NCI-H1930 (cell line): ENCODE measurements at regions not wholly inside any gene's neighbourhood (a gene's known extent, or its start where the extent isn't known, plus 50 kb on each side); places are given as distances from the start of the nearest gene placed in this dataset.
"Not testable (repeated sequence)": the region's sequence is repeated elsewhere in the genome, so short reads cannot be mapped to it uniquely, and the experiment has no call there.

Source experiments
- DNase-seq, 2 experiments: peaks; one replicate each; lab custom pipeline; 2025; lab: John Stamatoyannopoulos, UW

- no peak for DNase-seq
Observed at GRCh38 chr4:59712470-59712869, 1487.7 kb upstream of the ADGRL3 start.

GRCh38 chr4:59724286-59724685 is 1475.8 kb upstream of the ADGRL3 start:
- not testable (repeated sequence) for DNase-seq

- no peak for DNase-seq
Observed at GRCh38 chr4:59727745-59728144, 1472.4 kb upstream of the ADGRL3 start.

GRCh38 chr4:59728496-59728895 is 1471.6 kb upstream of the ADGRL3 start:
- no peak for DNase-seq

- no peak for DNase-seq
Observed at GRCh38 chr4:59729321-59729720, 1470.8 kb upstream of the ADGRL3 start.

- DNase-seq = no peak
Observed at GRCh38 chr4:59748433-59748832, 1451.7 kb upstream of the ADGRL3 start.

GRCh38 chr4:59759082-59759825 is 1440.9 kb upstream of the ADGRL3 start:
- DNase-seq = no peak

- no peak for DNase-seq
Observed at GRCh38 chr4:59762344-59762743, 1437.8 kb upstream of the ADGRL3 start.

- DNase-seq = no peak
Observed at GRCh38 chr4:59770601-59771264, 1429.4 kb upstream of the ADGRL3 start.

GRCh38 chr4:59772641-59773139 is 1427.4 kb upstream of the ADGRL3 start:
- no peak for DNase-seq

- DNase-seq = not testable (repeated sequence)
Observed at GRCh38 chr4:59780271-59780670, 1419.9 kb upstream of the ADGRL3 start.

GRCh38 chr4:59805176-59805575 is 1395.0 kb upstream of the ADGRL3 start:
- no peak for DNase-seq

- no peak for DNase-seq
Observed at GRCh38 chr4:59814402-59815010, 1385.6 kb upstream of the ADGRL3 start.

GRCh38 chr4:59818656-59819055 is 1381.5 kb upstream of the ADGRL3 start:
- no peak for DNase-seq

GRCh38 chr4:59823311-59823710 is 1376.8 kb upstream of the ADGRL3 start:
- no peak for DNase-seq

- no peak for DNase-seq
Observed at GRCh38 chr4:59825104-59825503, 1375.0 kb upstream of the ADGRL3 start.

GRCh38 chr4:59831746-59832145 is 1368.4 kb upstream of the ADGRL3 start:
- DNase-seq = no peak

GRCh38 chr4:59834943-59835342 is 1365.2 kb upstream of the ADGRL3 start:
- DNase-seq = no peak

GRCh38 chr4:59837751-59838150 is 1362.4 kb upstream of the ADGRL3 start:
- no peak for DNase-seq

GRCh38 chr4:59838236-59838635 is 1361.9 kb upstream of the ADGRL3 start:
- DNase-seq = no peak

- DNase-seq = no peak
Observed at GRCh38 chr4:59841698-59842097, 1358.4 kb upstream of the ADGRL3 start.

- no peak for DNase-seq
Observed at GRCh38 chr4:59848457-59848856, 1351.7 kb upstream of the ADGRL3 start.
